HepG2 (cell line): ENCODE measurements at regions not wholly inside any gene's neighbourhood (a gene's known extent, or its start where the extent isn't known, plus 50 kb on each side); places are given as distances from the start of the nearest gene placed in this dataset.

Experiments
- FOSL1 ChIP-seq: sonication (generic); formaldehyde crosslinking; IDR thresholded peaks from 2 replicates; pipeline ENCODE4 v1.9.0; 2021; ENCODE audit warnings: missing genetic modification reagents, borderline replicate concordance
- HDAC1 ChIP-seq: sonication (generic); formaldehyde crosslinking; IDR thresholded peaks from 2 replicates; pipeline ENCODE4 v1.5.1; 2020; ENCODE audit warnings: mild to moderate bottlenecking, missing genetic modification reagents
- HMGA1 ChIP-seq: sonication (generic); formaldehyde crosslinking; conservative IDR thresholded peaks from 2 replicates; pipeline ENCODE4 v1.4.0; 2020; ENCODE audit warnings: missing genetic modification reagents
- JUND ChIP-seq: sonication (generic); formaldehyde crosslinking; IDR thresholded peaks from 2 replicates; pipeline ENCODE4 v1.8.0; 2022; ENCODE audit warnings: mild to moderate bottlenecking, missing genetic modification reagents
- MEF2D ChIP-seq: sonication (generic); formaldehyde crosslinking; IDR thresholded peaks from 2 replicates; pipeline ENCODE4 v1.5.1; 2020; ENCODE audit warnings: mild to moderate bottlenecking, missing genetic modification reagents
- MEIS1 ChIP-seq: sonication (generic); formaldehyde crosslinking; IDR thresholded peaks from 2 replicates; pipeline ENCODE4 v1.9.0; 2021; ENCODE audit warnings: mild to moderate bottlenecking, missing genetic modification reagents, moderate library complexity, borderline replicate concordance
- MIXL1 ChIP-seq: IDR thresholded peaks from 2 replicates; pipeline ENCODE4 v1.6.1; 2016
- NFRKB ChIP-seq: fragments of 450-650 bp; IDR thresholded peaks from 2 replicates; pipeline ENCODE4 v1.6.1; 2017
- NR2F1 ChIP-seq, 2 experiments: fragments of 450-650 bp in 1 of 2; formaldehyde crosslinking in 1 of 2; IDR thresholded peaks; 2 replicates each; pipeline versions ENCODE4 v1.5.0 to v1.6.1; 2016 to 2020; ENCODE audit warnings: mild to moderate bottlenecking in 1 of 2, missing compliant biosample characterization in 1 of 2, missing genetic modification reagents in 1 of 2, moderate library complexity in 1 of 2
- PHF5A ChIP-seq: IDR thresholded peaks from one replicate; pipeline ENCODE4 v1.6.1; 2018; ENCODE audit warnings: low read depth, missing genetic modification reagents; ENCODE audit not compliant: unreplicated experiment
- RFX3 ChIP-seq: IDR thresholded peaks from 2 replicates; pipeline ENCODE4 v1.6.1; 2016; ENCODE audit warnings: missing biosample characterization, missing genetic modification reagents
- SETDB1 ChIP-seq: sonication (generic); formaldehyde crosslinking; IDR thresholded peaks from 2 replicates; pipeline ENCODE4 v1.5.1; 2020; ENCODE audit warnings: missing genetic modification reagents, mild to moderate bottlenecking, borderline replicate concordance
- SKI ChIP-seq: fragments of 450-650 bp; IDR thresholded peaks from one replicate; pipeline ENCODE4 v1.6.1; 2018; ENCODE audit warnings: mild to moderate bottlenecking; ENCODE audit not compliant: partially characterized antibody
- TGIF2 ChIP-seq: IDR thresholded peaks from 2 replicates; pipeline ENCODE4 v1.6.1; 2016; ENCODE audit warnings: control low read depth, missing compliant biosample characterization
- TOE1 ChIP-seq: sonication (generic); formaldehyde crosslinking; IDR thresholded peaks from 2 replicates; pipeline ENCODE4 v1.4.0; 2020; ENCODE audit warnings: mild to moderate bottlenecking, missing genetic modification reagents
- XRCC5 ChIP-seq: fragments of 200-400 bp; formaldehyde crosslinking; optimal IDR thresholded peaks from 2 replicates; pipeline ENCODE3; 2017; ENCODE audit warnings: mild to moderate bottlenecking, low read length
- ZKSCAN1 ChIP-seq: fragments of 150-350 bp; IDR thresholded peaks from 2 replicates; pipeline ENCODE4 v1.6.1; 2014; ENCODE audit warnings: low read length
- ZMYM3 ChIP-seq: sonication (generic); formaldehyde crosslinking; IDR thresholded peaks from 2 replicates; pipeline ENCODE4 v1.5.1; 2020; ENCODE audit warnings: mild to moderate bottlenecking, missing genetic modification reagents
- ZNF331 ChIP-seq: sonication (generic); formaldehyde crosslinking; IDR thresholded peaks from 2 replicates; pipeline ENCODE4 v1.4.0; 2020; ENCODE audit warnings: missing genetic modification reagents
- ZNF335 ChIP-seq: sonication (generic); formaldehyde crosslinking; IDR thresholded peaks from 2 replicates; pipeline ENCODE4 v1.4.0; 2020; ENCODE audit warnings: missing genetic modification reagents
- ZNF547 ChIP-seq: sonication (generic); formaldehyde crosslinking; IDR thresholded peaks from 2 replicates; pipeline ENCODE4 v1.5.1; 2020; ENCODE audit warnings: mild to moderate bottlenecking, missing genetic modification reagents
- ZNF724P ChIP-seq: sonication (generic); formaldehyde crosslinking; IDR thresholded peaks from 2 replicates; pipeline ENCODE4 v1.8.0; 2022; ENCODE audit warnings: missing genetic modification reagents, borderline replicate concordance
- ZNF790 ChIP-seq: sonication (generic); formaldehyde crosslinking; IDR thresholded peaks from 2 replicates; pipeline ENCODE4 v1.8.0; 2022; ENCODE audit warnings: missing genetic modification reagents, mild to moderate bottlenecking, borderline replicate concordance
- TF ChIP-seq, protein P1 (sequence below): sonication (generic); formaldehyde crosslinking; IDR thresholded peaks from 2 replicates; pipeline ENCODE4 v1.5.0; 2020; ENCODE audit warnings: missing genetic modification reagents, mild to moderate bottlenecking, borderline replicate concordance
- TF ChIP-seq, protein P2 (sequence below): sonication (generic); formaldehyde crosslinking; IDR thresholded peaks from 2 replicates; pipeline ENCODE4 v1.4.0; 2020; ENCODE audit warnings: missing genetic modification reagents
- TF ChIP-seq, protein P3 (sequence below): sonication (generic); formaldehyde crosslinking; conservative IDR thresholded peaks from 2 replicates; pipeline ENCODE4 v1.4.0; 2020; ENCODE audit warnings: mild to moderate bottlenecking, missing genetic modification reagents, moderate library complexity

DNA sequence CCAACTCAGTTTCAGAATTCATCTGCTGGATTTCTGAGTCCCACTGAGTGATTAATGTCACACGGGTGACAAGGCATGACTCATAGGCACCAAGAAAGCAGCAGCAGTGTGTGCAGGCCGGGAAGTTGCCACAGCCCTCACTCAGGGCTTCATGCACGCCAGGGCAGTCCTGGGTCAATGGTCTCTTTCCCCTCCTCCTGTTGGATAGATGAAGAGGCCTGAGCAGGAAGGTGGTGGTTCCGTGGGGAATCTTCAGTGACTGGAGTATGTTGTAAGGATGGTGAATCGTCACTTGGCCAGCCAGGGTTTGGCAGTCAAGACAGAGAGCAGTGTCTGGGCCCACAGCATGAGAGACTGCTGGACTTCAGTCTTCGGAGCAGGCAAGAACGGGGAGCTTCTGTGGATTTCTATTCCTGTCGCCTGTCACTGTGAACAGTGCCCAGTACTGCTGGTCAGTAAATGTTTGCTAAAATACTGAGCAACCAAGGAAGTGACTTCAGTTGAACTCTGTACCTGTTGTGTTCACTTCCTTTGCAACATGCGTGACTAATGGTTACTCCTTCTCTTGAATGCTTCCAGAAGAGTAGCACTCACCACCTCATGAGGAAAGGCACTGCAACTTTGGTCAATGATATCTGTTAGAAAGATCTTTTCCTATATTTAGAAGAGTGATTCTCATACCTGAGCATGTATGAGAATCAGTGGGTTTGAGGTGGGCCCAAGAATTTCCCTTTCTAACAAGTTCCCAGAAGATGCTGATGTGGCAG lies 62.0 kb upstream of the CD93 start (continued):
- 0 out of 2 replicates have a peak, but pooled peaks have one; percentile 25 for TF ChIP-seq ZNF547 (CRISPR knock-in tag)
- TF ChIP-seq MIXL1 (CRISPR knock-in tag): peak; percentile 35; the same call in 1 of the 2 replicates
- no peak for TF ChIP-seq HMGA1 (CRISPR knock-in tag)
- TF ChIP-seq FOSL1: peak; percentile 74
- TF ChIP-seq PHF5A: peak; percentile 24
- TF ChIP-seq ZNF331 (CRISPR knock-in tag): peak; percentile 58; the same call in 1 of the 2 replicates
- TF ChIP-seq, protein P1, sequence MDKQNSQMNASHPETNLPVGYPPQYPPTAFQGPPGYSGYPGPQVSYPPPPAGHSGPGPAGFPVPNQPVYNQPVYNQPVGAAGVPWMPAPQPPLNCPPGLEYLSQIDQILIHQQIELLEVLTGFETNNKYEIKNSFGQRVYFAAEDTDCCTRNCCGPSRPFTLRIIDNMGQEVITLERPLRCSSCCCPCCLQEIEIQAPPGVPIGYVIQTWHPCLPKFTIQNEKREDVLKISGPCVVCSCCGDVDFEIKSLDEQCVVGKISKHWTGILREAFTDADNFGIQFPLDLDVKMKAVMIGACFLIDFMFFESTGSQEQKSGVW (CRISPR knock-in tag): 0 out of 2 replicates have a peak, but pooled peaks have one; percentile 56
- TF ChIP-seq SETDB1 (CRISPR knock-in tag): peak; percentile 85; the same call in 1 of the 2 replicates
- TF ChIP-seq MEF2D (CRISPR knock-in tag): peak; percentile 97
- 0 out of 2 replicates have a peak, but pooled peaks have one; percentile 15 for TF ChIP-seq MEIS1 (CRISPR knock-in tag)
- TF ChIP-seq ZMYM3: no peak; the same call in 1 of the 2 replicates
- peak; percentile 5 for TF ChIP-seq SKI
- no peak for TF ChIP-seq ZNF790 (CRISPR knock-in tag)
- TF ChIP-seq ZNF724P: peak; percentile 73; the same call in 1 of the 2 replicates
- peak; percentile 56; the same call in 1 of the 2 replicates for TF ChIP-seq TGIF2 (CRISPR knock-in tag)
- TF ChIP-seq, protein P2, sequence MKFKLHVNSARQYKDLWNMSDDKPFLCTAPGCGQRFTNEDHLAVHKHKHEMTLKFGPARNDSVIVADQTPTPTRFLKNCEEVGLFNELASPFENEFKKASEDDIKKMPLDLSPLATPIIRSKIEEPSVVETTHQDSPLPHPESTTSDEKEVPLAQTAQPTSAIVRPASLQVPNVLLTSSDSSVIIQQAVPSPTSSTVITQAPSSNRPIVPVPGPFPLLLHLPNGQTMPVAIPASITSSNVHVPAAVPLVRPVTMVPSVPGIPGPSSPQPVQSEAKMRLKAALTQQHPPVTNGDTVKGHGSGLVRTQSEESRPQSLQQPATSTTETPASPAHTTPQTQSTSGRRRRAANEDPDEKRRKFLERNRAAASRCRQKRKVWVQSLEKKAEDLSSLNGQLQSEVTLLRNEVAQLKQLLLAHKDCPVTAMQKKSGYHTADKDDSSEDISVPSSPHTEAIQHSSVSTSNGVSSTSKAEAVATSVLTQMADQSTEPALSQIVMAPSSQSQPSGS (CRISPR knock-in tag): peak; percentile 64
- TF ChIP-seq, protein P3, sequence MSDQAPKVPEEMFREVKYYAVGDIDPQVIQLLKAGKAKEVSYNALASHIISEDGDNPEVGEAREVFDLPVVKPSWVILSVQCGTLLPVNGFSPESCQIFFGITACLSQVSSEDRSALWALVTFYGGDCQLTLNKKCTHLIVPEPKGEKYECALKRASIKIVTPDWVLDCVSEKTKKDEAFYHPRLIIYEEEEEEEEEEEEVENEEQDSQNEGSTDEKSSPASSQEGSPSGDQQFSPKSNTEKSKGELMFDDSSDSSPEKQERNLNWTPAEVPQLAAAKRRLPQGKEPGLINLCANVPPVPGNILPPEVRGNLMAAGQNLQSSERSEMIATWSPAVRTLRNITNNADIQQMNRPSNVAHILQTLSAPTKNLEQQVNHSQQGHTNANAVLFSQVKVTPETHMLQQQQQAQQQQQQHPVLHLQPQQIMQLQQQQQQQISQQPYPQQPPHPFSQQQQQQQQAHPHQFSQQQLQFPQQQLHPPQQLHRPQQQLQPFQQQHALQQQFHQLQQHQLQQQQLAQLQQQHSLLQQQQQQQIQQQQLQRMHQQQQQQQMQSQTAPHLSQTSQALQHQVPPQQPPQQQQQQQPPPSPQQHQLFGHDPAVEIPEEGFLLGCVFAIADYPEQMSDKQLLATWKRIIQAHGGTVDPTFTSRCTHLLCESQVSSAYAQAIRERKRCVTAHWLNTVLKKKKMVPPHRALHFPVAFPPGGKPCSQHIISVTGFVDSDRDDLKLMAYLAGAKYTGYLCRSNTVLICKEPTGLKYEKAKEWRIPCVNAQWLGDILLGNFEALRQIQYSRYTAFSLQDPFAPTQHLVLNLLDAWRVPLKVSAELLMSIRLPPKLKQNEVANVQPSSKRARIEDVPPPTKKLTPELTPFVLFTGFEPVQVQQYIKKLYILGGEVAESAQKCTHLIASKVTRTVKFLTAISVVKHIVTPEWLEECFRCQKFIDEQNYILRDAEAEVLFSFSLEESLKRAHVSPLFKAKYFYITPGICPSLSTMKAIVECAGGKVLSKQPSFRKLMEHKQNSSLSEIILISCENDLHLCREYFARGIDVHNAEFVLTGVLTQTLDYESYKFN (CRISPR knock-in tag): peak; percentile 65; the same call in 1 of the 2 replicates
- TF ChIP-seq NFRKB: no peak
- no peak; the same call in 1 of the 2 replicates for TF ChIP-seq HDAC1 (CRISPR knock-in tag)
- TF ChIP-seq RFX3 (CRISPR knock-in tag): no peak
- peak; percentile 70; the same call in 1 of the 2 replicates for TF ChIP-seq ZNF335
- peak; percentile 8; the same call in 1 of the 2 replicates for TF ChIP-seq ZKSCAN1
- peak; percentile 83 for TF ChIP-seq JUND
- TF ChIP-seq XRCC5: peak; percentile 66
- TF ChIP-seq NR2F1 (CRISPR knock-in tag; IDR thresholded peaks at IDR 0.05): no peak
- no peak for TF ChIP-seq TOE1 (CRISPR knock-in tag)
